ENCODE measurements at regions not wholly inside any gene's neighbourhood (a gene's known extent, or its start where the extent isn't known, plus 50 kb on each side); places are given as distances from the start of the nearest gene placed in this dataset.

- TF ChIP-seq EGR1 (IDR thresholded peaks at IDR 0.05; ENCODE audit: low read depth) (no peak), POLR2AphosphoS5 (IDR thresholded peaks at IDR 0.05; ENCODE audit: low read depth, low read length) (no peak), TCF7L2 (IDR thresholded peaks at IDR 0.05; ENCODE audit: borderline replicate concordance, extremely low read depth, insufficient read depth, insufficient read length) (no peak), EZH2phosphoT487 (IDR thresholded peaks at IDR 0.05; ENCODE audit: borderline replicate concordance) (no peak), YY1 (IDR thresholded peaks at IDR 0.05; ENCODE audit: extremely low read depth, insufficient replicate concordance, low read depth, low read length) (no peak), RAD21 (IDR thresholded peaks at IDR 0.05; ENCODE audit: low read depth) (no peak)
- TF ChIP-seq, protein P1, sequence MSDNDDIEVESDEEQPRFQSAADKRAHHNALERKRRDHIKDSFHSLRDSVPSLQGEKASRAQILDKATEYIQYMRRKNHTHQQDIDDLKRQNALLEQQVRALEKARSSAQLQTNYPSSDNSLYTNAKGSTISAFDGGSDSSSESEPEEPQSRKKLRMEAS (IDR thresholded peaks at IDR 0.05) = no peak
Measured at GRCh38 chr5:74441616-74442015, 198.9 kb downstream of the ENC1 start (continued).

DNA sequence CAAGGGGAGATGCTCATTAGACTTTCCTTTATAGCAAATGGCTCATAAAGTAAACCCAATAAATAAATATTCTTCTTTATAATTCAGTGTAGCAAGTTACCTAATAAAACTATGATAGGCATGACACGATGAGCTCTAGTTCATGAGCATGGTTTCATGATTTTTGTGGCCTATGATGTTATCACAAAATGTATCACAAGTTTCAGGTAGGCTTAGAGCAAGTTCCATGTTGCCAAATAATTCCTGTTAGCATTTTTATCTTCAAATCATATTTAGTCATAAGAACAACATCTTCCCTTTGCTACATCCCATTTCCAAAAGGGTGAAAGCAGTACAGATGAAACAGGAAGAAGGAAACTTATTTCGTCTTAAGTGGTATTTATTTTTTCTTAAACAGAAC is 200.2 kb downstream of the ENC1 start:
- TF ChIP-seq, protein P1 (IDR thresholded peaks at IDR 0.05) = no peak
- TF ChIP-seq TCF7L2 (IDR thresholded peaks at IDR 0.05; ENCODE audit: borderline replicate concordance, extremely low read depth, insufficient read depth, insufficient read length) (no peak), EZH2phosphoT487 (IDR thresholded peaks at IDR 0.05; ENCODE audit: borderline replicate concordance) (no peak), SRF (IDR thresholded peaks at IDR 0.05; ENCODE audit: low read depth) (no peak), POLR2AphosphoS5 (IDR thresholded peaks at IDR 0.05; ENCODE audit: low read depth, low read length) (no peak), ZNF274 (IDR thresholded peaks at IDR 0.05; ENCODE audit: low read depth, low read length) (no peak), CEBPB (IDR thresholded peaks at IDR 0.05; ENCODE audit: low read depth) (no peak), CBX3 (IDR thresholded peaks at IDR 0.05; ENCODE audit: low read depth) (no peak), SP1 (IDR thresholded peaks at IDR 0.05; ENCODE audit: low read depth) (no peak), POLR2A (IDR thresholded peaks at IDR 0.05; ENCODE audit: borderline replicate concordance, extremely low read depth, insufficient read depth, insufficient read length) (no peak), ZFX (IDR thresholded peaks at IDR 0.05) (no peak), REST (IDR thresholded peaks at IDR 0.05; ENCODE audit: low read depth) (no peak), CTCF (IDR thresholded peaks at IDR 0.05 in 2 of 3, conservative IDR thresholded peaks at IDR 0.05 in 1 of 3; ENCODE audit: borderline replicate concordance in 1 of 3, insufficient read depth in 1 of 3, low read depth in 2 of 3, low read length in 2 of 3) (no peak)
- TF ChIP-seq, protein P2, sequence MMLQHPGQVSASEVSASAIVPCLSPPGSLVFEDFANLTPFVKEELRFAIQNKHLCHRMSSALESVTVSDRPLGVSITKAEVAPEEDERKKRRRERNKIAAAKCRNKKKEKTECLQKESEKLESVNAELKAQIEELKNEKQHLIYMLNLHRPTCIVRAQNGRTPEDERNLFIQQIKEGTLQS (IDR thresholded peaks at IDR 0.05) = no peak
- no peaks in the 10 kb centered on the region for H3K79me2 ChIP-seq (ENCODE audit: insufficient read depth, low read length)
- no TSS peak for BruUV-seq (replicated peaks)
- H4K20me1 ChIP-seq (ENCODE audit: insufficient read depth) = no peaks in the 10 kb centered on the region
- DNase-seq (ENCODE audit: low read depth, low spot score) (no peak), ATAC-seq (no peak)
- H3K27me3 ChIP-seq (ENCODE audit: insufficient read depth, low read length) = no peaks in the 10 kb centered on the region
- intact Hi-C loops (cut with micrococcal nuclease) = no loop called here
- RAD21 ChIA-PET (ENCODE audit: low non-redundant PET in 1 of 2, low total read pairs in 2 of 2, uncharacterized antibody in 2 of 2, unreplicated experiment in 2 of 2) = no interaction called here
- POLR2A ChIA-PET = no interaction called here
- no peak overlapping the region for H2AFZ ChIP-seq (ENCODE audit: low read depth, low read length, poor library complexity, severe bottlenecking)
- no peak overlapping the region for H3K4me2 ChIP-seq (ENCODE audit: low read length)
- CTCF ChIA-PET = no interaction called here
- H3K4me1 ChIP-seq (ENCODE audit: control insufficient read depth in 1 of 2, insufficient read depth in 2 of 2, low read length in 2 of 2) = no peaks in the 10 kb centered on the region
- no peaks in the 10 kb centered on the region for H3K36me3 ChIP-seq (ENCODE audit: control insufficient read depth in 1 of 2, insufficient read depth in 2 of 2, low read length in 2 of 2)
- H3K27ac ChIP-seq (ENCODE audit: low read depth, low read length) = no peak overlapping the region
- no peaks in the 10 kb centered on the region for H3K9me2 ChIP-seq (ENCODE audit: insufficient read depth)
- no peaks in the 10 kb centered on the region for H3K9me3 ChIP-seq (ENCODE audit: control insufficient read depth in 1 of 2, insufficient read depth in 1 of 2, low read depth in 1 of 2, low read length in 2 of 2)
- no peak overlapping the region for H3K9ac ChIP-seq (ENCODE audit: low read length)
- no peak overlapping the region for H3K4me3 ChIP-seq (replicated peaks in 1 of 2; ENCODE audit: low read depth in 1 of 2, low read length in 2 of 2)
